ENCODE measurements at regions not wholly inside any gene's neighbourhood (a gene's known extent, or its start where the extent isn't known, plus 50 kb on each side); places are given as distances from the start of the nearest gene placed in this dataset.
"Not testable (repeated sequence)": the region's sequence is repeated elsewhere in the genome, so short reads cannot be mapped to it uniquely, and the experiment has no call there.

GRCh38 chr21:19458295-19458694, 1054.7 kb upstream of the TMPRSS15 start:
- DNase-seq, result no peak

DNA sequence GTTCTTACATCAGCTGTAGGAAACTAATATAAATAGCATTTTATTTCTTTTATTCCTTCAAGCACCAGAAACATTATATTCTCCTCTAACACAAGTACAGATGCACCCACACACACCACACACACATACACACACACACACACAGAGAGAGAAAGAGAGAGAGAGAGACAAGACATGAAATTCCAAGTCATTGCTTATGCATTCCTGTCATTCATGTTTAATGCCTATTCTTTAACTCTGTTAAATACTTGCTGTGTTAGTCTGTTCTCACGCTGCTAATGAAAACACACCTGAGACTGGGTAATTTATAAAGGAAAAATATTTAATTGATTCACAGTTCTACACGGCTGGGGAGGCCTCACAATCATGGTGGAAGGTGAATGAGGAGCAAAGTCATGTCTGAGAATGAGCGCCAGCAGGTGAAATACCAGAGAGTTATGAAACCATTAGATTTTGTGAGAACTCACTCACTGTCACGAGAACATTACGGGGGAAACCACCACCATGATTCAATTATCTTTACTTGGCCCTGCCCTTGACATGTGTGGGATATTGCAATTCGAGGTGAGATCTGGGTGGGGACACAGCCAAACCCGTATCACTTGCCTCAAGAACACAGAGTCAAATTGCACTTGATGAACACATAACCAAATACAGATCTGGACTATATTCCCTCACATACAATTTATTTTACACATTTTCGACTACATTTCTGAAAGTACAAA, 1058.1 kb upstream of the TMPRSS15 start:
- no peak for DNase-seq

DNA sequence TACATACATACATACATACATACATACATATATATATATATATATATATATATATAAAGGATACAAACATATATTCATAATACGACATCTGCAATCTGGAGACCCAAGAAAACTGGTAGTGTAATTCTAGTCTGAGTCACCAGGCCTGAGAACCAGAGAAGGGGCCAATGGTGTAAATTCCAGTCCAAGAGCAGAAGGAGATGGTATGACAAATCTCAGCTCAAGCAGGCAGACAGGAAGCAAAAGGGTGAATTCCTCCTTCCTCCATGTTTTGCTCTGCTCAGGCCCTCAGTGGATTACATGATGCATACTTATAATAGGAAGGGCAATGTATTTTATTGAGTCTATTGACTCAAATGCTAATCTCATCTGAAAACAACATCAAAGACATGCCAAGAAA, 1060.4 kb upstream of the TMPRSS15 start:
- no peak for DNase-seq

GRCh38 chr21:19468991-19469715, 1065.6 kb upstream of the TMPRSS15 start:
- no peak for DNase-seq

DNA sequence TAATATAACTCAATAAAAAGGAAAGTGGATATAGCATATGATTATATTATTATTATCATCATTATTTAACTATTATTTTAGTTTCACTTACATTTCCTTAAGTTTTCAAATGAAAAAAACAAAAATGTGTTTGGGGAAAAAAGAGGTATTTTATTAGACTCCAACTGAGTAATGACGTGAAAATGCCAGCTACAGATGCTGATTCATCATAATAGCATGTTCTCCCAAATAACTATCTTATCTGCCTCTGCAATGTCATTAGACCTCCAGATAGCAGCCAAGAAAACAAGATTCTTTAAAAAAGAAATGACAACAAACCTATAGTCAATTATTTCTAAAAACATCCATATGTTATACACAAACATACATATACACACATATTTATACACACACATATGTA, 1071.9 kb upstream of the TMPRSS15 start:
- no peak for DNase-seq

DNA sequence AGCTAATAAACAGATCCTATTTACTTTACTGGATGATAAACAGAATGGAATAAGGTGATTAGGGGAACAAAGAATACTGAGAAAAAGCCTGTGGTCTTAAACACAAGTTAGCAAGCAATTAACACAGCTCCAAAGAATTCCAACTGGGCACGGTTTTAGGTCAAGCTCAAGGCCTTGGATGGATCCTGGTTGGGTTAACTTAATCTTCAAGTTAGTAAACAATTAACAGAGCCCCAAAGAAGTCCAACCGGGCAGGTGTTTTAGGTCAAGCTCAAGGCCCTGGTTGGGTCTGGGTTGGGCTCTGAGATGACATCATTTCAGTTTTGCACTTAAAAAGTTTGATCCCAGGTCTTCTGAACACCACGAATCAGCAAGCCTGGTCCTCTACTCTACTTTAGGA, 1086.3 kb upstream of the TMPRSS15 start:
- no peak for DNase-seq

- DNase-seq, result no peak
Measured at GRCh38 chr21:19490481-19490880, 1086.9 kb upstream of the TMPRSS15 start.

GRCh38 chr21:19493437-19494241, 1090.1 kb upstream of the TMPRSS15 start:
- not testable (repeated sequence) for DNase-seq

DNA sequence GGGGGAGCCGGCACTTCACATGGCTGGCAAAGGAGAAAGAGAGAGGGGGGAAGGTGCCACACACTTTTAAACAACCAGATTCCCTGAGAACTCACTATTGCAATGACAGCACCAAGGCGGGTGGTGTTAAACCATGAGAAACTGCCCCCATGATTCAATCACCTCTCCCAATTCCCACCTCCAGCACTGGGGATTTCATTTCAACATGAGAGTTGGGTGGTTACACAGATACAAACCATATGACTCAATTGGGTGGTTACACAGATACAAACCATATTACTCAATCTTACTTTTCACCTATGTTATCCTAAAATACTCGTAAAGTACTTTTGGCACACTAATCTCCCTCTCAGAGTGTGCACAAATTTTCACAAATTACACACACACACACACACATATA, 1097.5 kb upstream of the TMPRSS15 start:
- no peak for DNase-seq

GRCh38 chr21:19507682-19508260, 1104.2 kb upstream of the TMPRSS15 start:
- DNase-seq, result no peak

DNA sequence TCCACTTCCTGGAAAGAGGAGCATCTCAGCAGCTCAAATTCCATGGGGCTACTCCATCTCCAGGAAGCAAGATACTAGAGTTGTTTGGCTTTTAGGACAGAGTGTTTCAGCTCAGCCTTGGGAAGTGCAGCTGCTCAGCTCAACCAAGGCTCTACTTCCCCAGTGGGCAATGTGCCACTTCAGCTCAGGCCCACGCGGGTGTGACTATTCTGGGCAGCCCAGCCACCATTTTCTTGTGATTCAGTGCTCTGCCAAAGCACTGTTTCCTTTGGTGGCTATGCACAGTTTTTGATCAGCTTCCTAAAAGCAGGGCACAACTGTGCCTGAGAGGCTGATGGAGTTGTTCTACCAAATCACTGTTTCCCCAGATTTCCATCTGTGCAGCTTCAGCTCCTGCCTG, 1104.9 kb upstream of the TMPRSS15 start:
- no peak for DNase-seq

DNA sequence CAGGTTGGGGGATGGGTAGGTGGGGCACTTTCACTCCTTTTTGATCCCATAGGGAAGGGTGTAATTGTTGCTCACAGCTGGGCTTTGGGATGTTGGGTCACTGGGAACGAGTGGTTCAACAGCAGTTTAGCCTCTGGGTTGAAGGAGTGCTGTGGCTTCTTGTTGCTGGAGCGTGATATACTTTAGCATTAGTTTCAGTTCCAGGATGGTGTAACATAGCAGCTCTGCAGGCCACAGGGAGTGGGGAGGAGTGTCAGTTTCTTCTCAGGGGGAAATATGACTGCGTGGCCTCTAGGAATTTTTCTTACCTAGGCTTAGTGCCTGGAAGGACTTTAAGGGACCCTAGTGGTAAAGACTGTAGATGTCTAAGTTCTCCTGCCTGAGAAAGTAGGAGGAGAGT, 1105.3 kb upstream of the TMPRSS15 start:
- DNase-seq, result no peak

GRCh38 chr21:19510057-19510456, 1106.5 kb upstream of the TMPRSS15 start:
- DNase-seq, result no peak

DNA sequence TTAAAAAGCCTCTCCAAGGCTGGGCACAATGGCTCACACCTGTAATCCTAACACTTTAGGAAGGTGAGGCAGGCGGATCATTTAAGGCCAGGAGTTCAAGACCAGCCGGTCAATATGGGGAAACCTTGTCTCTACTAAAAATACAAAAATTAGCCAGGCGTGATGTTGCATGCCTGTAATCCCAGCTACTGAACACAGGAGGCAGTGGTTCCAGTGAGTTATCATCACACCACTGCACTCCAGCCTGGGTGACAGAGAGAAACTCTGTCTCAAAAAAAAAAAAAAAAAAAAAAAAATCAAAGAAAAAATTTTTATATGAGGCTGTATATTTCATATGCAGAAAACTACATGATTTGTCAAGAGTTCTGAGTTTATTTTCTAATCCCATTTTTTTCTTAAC, 1107.1 kb upstream of the TMPRSS15 start:
- no peak for DNase-seq

GRCh38 chr21:19522381-19522780, 1118.8 kb upstream of the TMPRSS15 start:
- DNase-seq, result no peak

DNA sequence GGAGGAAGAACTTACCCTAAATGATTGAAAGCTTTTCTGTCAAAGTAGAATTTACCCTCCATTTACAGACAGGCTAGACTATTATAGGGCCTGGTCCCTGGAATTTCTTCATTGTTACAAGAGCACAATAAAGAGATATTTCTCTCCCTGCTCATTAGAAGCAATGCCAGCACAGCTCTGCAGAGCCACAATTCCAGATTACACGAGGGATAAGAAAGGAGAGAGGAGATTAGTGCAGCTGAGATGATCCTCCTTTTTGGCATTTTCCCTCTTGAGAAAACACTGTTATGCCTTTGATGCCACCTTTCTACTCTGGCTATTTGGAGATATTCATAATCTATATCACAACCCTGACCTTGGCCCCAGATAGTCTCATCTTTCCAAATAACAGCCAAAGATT, 1119.5 kb upstream of the TMPRSS15 start:
- DNase-seq, result no peak

DNA sequence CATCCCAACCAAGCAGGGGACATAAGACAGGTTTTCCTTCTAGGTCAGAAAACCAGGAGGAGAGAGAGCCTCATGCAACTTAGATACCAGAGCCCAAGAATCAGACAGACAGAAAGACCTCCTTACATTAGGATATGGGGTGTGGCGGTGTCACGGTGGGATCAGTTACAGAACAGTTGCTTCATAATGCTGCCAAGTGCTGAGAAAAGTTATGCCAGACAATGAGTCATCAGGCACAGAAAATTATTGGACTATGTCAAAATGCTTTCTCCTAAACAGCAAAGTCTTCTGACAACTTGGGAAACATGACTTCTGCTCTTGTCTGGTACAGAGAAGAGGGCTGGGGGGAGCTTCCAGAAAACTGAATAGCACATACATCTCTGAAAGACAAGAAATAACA, 1120.2 kb upstream of the TMPRSS15 start:
- DNase-seq, result no peak

DNA sequence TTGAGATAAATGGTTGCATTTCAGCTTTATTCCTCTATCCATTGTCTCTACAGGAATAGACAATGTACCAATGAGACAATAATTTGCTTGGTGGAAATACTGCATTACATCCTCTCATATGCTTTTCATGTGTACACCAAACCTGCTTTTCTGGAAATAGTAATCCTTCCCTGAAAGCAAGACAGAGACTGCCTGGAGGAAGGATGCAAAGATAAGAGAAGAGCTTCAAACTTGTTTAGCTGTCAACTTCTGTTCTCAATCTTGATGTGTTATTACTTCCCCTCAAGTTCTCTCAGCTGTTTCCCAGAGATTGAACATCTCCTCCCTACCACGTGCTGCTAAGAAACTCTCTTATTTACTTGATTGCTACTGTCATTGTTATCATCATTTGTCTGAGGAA, 1125.4 kb upstream of the TMPRSS15 start:
- no peak for DNase-seq

GRCh38 chr21:19535356-19535755, 1131.8 kb upstream of the TMPRSS15 start:
- no peak for DNase-seq

DNA sequence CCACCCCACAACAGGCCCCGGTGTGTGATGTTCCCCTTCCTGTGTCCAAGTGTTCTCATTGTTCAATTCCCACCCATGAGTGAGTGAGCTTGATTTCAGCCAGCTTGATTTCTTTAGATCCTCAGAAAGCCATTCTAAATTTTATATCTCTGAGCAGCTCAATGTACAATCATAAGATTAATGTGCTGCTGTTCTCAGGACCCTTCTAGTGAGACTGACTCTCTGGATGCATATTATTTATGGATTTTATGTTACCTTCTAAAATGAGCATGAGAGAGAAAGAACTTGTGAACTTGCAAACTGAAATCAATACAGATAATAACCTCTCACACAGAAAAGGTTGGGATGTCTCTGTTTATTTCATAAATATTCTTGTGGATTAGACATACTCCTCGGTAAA, 1133.5 kb upstream of the TMPRSS15 start:
- DNase-seq, result no peak

DNA sequence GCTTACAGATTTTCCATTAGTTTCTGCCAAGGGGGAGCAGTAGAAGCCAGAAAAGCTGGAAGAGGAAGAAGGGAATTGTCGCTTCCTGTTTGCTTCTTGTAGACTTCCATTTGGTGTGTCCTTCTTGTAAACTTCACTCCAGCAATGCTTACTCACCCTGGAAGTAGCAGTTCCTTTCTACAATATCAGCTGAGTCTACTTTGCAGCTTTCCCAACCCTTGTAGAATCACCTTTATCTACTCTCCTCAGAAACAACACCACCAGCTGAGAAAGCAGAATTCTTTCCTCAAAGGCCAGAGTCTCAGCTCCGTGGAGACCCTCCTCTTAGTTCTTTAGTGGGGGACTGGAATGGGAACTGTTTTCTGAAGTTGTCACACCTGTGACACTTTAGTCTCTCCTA, 1136.7 kb upstream of the TMPRSS15 start:
- DNase-seq, result no peak

DNA sequence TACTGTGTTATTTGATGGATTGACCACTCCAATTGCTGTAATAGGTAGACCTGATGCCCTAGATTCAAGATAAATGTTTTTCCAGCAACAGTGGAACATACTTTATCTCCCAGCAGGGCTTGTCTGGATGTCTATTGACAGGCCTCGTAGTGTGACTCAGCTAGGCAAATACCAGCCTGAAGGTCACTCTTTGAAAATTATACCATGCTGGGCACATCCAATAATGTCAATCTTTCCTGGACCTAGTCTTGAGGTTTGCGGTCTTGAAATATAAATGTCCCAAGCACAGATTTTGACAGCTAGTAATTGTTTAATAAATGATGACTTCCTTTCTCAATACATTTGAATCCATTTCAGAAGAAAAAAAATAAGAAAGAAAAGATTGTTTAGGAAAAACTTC, 1138.0 kb upstream of the TMPRSS15 start:
- no peak for DNase-seq

DNA sequence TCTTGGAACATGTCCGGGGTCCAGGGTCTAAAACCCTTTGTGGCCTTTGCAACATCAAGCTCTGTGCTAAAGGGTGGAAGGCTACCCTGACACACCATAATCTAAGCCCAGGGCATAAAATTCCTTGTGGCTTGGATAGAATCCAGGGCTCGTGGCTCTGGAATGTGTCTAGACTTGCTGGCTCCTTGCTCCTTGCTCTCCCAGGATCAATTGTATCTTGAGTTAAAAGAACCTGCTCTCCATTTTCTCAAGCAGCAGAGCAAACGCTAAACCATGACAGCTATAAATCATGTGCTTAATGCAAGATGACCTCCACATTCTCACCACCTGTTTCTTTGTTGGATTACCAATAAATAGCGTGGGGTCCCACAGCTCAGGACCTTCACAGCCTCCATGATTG, 1140.9 kb upstream of the TMPRSS15 start:
- not testable (repeated sequence) for DNase-seq
